Ishikawa (cell line): ENCODE measurements at regions not wholly inside any gene's neighbourhood (a gene's known extent, or its start where the extent isn't known, plus 50 kb on each side); places are given as distances from the start of the nearest gene placed in this dataset.

Experiments
- CEBPB ChIP-seq: IDR thresholded peaks from 2 replicates; pipeline ENCODE4 v1.6.1; 2012
- CREB1 ChIP-seq: IDR thresholded peaks from 2 replicates; pipeline ENCODE4 v1.6.1; 2012; ENCODE audit warnings: low read depth
- EGR1 ChIP-seq: IDR thresholded peaks from 2 replicates; pipeline ENCODE4 v1.6.1; 2012
- EP300 ChIP-seq: IDR thresholded peaks from 2 replicates; pipeline ENCODE4 v1.6.1; 2012; ENCODE audit warnings: borderline replicate concordance
- FOXM1 ChIP-seq: IDR thresholded peaks from 2 replicates; pipeline ENCODE4 v1.6.1; 2012; ENCODE audit warnings: low read depth, borderline replicate concordance
- MAX ChIP-seq: IDR thresholded peaks from 2 replicates; pipeline ENCODE4 v1.6.1; 2012
- NFIC ChIP-seq: IDR thresholded peaks from 2 replicates; pipeline ENCODE4 v1.6.1; 2012
- RAD21 ChIP-seq: IDR thresholded peaks from 2 replicates; pipeline ENCODE4 v1.6.1; 2012; ENCODE audit warnings: low read depth
- REST ChIP-seq: IDR thresholded peaks from 2 replicates; pipeline ENCODE4 v1.6.1; 2012; ENCODE audit warnings: low read depth, mild to moderate bottlenecking
- TAF1 ChIP-seq: IDR thresholded peaks from 2 replicates; pipeline ENCODE4 v1.6.1; 2012; ENCODE audit warnings: low read depth, mild to moderate bottlenecking
- TCF12 ChIP-seq: IDR thresholded peaks from 2 replicates; pipeline ENCODE4 v1.6.1; 2012; ENCODE audit warnings: low read depth
- TEAD4 ChIP-seq: IDR thresholded peaks from 2 replicates; pipeline ENCODE4 v1.6.1; 2012
- USF1 ChIP-seq: IDR thresholded peaks from 2 replicates; pipeline ENCODE4 v1.6.1; 2012
- YY1 ChIP-seq: IDR thresholded peaks from 2 replicates; pipeline ENCODE4 v1.6.1; 2012; ENCODE audit warnings: low read depth
- ZBTB7A ChIP-seq: IDR thresholded peaks from 2 replicates; pipeline ENCODE4 v1.6.1; 2012; ENCODE audit warnings: low read depth

GRCh38 chr5:25414742-25415141, 770.0 kb upstream of the CDH10 start:
- TF ChIP-seq CEBPB (no peak), USF1 (no peak), EP300 (no peak)

- TF ChIP-seq RAD21 (no peak), CEBPB (no peak), CREB1 (no peak), EP300 (no peak), EGR1 (no peak), TCF12 (no peak), FOXM1 (no peak), NFIC (no peak), USF1 (no peak), MAX (no peak), REST (no peak), TAF1 (no peak)
Measured at GRCh38 chr5:25412116-25412661, 767.4 kb upstream of the CDH10 start.

GRCh38 chr5:25405850-25406249, 761.1 kb upstream of the CDH10 start:
- TF ChIP-seq EGR1: no peak
- TF ChIP-seq EP300: no peak
- TF ChIP-seq ZBTB7A: no peak
- TF ChIP-seq TEAD4: no peak
- no peak for TF ChIP-seq REST
- no peak for TF ChIP-seq USF1

GRCh38 chr5:25399878-25400480, 755.2 kb upstream of the CDH10 start:
- TF ChIP-seq TCF12: no peak
- no peak for TF ChIP-seq YY1
- no peak for TF ChIP-seq RAD21
- TF ChIP-seq NFIC: no peak
- no peak for TF ChIP-seq REST
- no peak for TF ChIP-seq ZBTB7A
- no peak for TF ChIP-seq FOXM1
- TF ChIP-seq MAX: no peak
- TF ChIP-seq CEBPB: no peak
- TF ChIP-seq TEAD4: no peak
- TF ChIP-seq CREB1: no peak
- TF ChIP-seq TAF1: no peak
- TF ChIP-seq EGR1: no peak
- no peak for TF ChIP-seq EP300
- no peak for TF ChIP-seq USF1
